ENCODE measurements at regions not wholly inside any gene's neighbourhood (a gene's known extent, or its start where the extent isn't known, plus 50 kb on each side); places are given as distances from the start of the nearest gene placed in this dataset.

- TF ChIP-seq POLR2A (IDR thresholded peaks at IDR 0.05): no peak
- TF ChIP-seq CTCF (IDR thresholded peaks at IDR 0.05): no peak
- no peak for TF ChIP-seq POLR2AphosphoS5 (IDR thresholded peaks at IDR 0.05)
- no peak for TF ChIP-seq EP300 (IDR thresholded peaks at IDR 0.05; ENCODE audit: low read depth)
Measured at GRCh38 chr1:222459652-222460051, 88.3 kb downstream of the HHIPL2 start.
